ENCODE measurements at regions not wholly inside any gene's neighbourhood (a gene's known extent, or its start where the extent isn't known, plus 50 kb on each side); places are given as distances from the start of the nearest gene placed in this dataset.

- peak; percentile 40 for ATAC-seq
- TF ChIP-seq POU6F1 (CRISPR knock-in tag; IDR thresholded peaks at IDR 0.05; ENCODE audit: borderline replicate concordance, low read depth) (no peak), TCF4 (CRISPR knock-in tag; IDR thresholded peaks at IDR 0.05; ENCODE audit: borderline replicate concordance) (no peak), ZC3H10 (CRISPR knock-in tag; IDR thresholded peaks at IDR 0.05) (no peak), ZFP3 (CRISPR knock-in tag; IDR thresholded peaks at IDR 0.05) (no peak), PATZ1 (CRISPR knock-in tag; IDR thresholded peaks at IDR 0.05; ENCODE audit: borderline replicate concordance) (no peak), GLIS3 (CRISPR knock-in tag; IDR thresholded peaks at IDR 0.05) (no peak), TOX (CRISPR knock-in tag; IDR thresholded peaks at IDR 0.05; ENCODE audit: borderline replicate concordance) (no peak), ZNF565 (CRISPR knock-in tag; conservative IDR thresholded peaks at IDR 0.05; ENCODE audit: low read depth) (no peak), TSHZ2 (CRISPR knock-in tag; IDR thresholded peaks at IDR 0.05) (no peak), RARB (CRISPR knock-in tag; IDR thresholded peaks at IDR 0.05) (no peak), ESRRG (CRISPR knock-in tag; IDR thresholded peaks at IDR 0.05) (no peak), BACH2 (CRISPR knock-in tag; IDR thresholded peaks at IDR 0.05; ENCODE audit: borderline replicate concordance) (no peak), ZNF8 (CRISPR knock-in tag; IDR thresholded peaks at IDR 0.05) (no peak), OSR1 (CRISPR knock-in tag; IDR thresholded peaks at IDR 0.05) (no peak)
Measured at GRCh38 chr9:129434187-129434586, 186.7 kb downstream of the C9orf50 start.

GRCh38 chr9:129432297-129433154, 188.4 kb downstream of the C9orf50 start:
- ATAC-seq: no peak; the same call in 2 of the 3 replicates
- TF ChIP-seq CREB5 (CRISPR knock-in tag; IDR thresholded peaks at IDR 0.05; ENCODE audit: low read depth) (no peak), ARNTL (CRISPR knock-in tag; IDR thresholded peaks at IDR 0.05; ENCODE audit: borderline replicate concordance, low read depth) (no peak), SNAI2 (CRISPR knock-in tag; IDR thresholded peaks at IDR 0.05) (no peak), RARB (CRISPR knock-in tag; IDR thresholded peaks at IDR 0.05) (no peak), ZFP3 (CRISPR knock-in tag; IDR thresholded peaks at IDR 0.05) (no peak), TCF4 (CRISPR knock-in tag; IDR thresholded peaks at IDR 0.05; ENCODE audit: borderline replicate concordance) (no peak), PATZ1 (CRISPR knock-in tag; IDR thresholded peaks at IDR 0.05; ENCODE audit: borderline replicate concordance) (no peak), ISL1 (CRISPR knock-in tag; IDR thresholded peaks at IDR 0.05) (no peak), POU6F1 (CRISPR knock-in tag; IDR thresholded peaks at IDR 0.05; ENCODE audit: borderline replicate concordance, low read depth) (no peak), OSR1 (CRISPR knock-in tag; IDR thresholded peaks at IDR 0.05) (no peak), GLIS3 (CRISPR knock-in tag; IDR thresholded peaks at IDR 0.05) (no peak), ZNF70 (CRISPR knock-in tag; IDR thresholded peaks at IDR 0.05) (no peak), BACH2 (CRISPR knock-in tag; IDR thresholded peaks at IDR 0.05; ENCODE audit: borderline replicate concordance) (no peak), ZFP30 (CRISPR knock-in tag; IDR thresholded peaks at IDR 0.05) (no peak), CSRNP3 (CRISPR knock-in tag; IDR thresholded peaks at IDR 0.05) (no peak)

Measured in SK-N-SH treated with all-trans-retinoic acid at 6 μM for 48 hours (cell line).